ENCODE measurements at regions not wholly inside any gene's neighbourhood (a gene's known extent, or its start where the extent isn't known, plus 50 kb on each side); places are given as distances from the start of the nearest gene placed in this dataset.

GRCh38 chr9:18114559-18115475, 359.1 kb upstream of the ADAMTSL1 start:
- no peaks in the 10 kb centered on the region for H3K9me1 ChIP-seq (ENCODE audit: control insufficient read depth, insufficient read depth, low read length)
- ChIA-PET POLR2A (no interaction called here), CTCF (ENCODE audit: low intra/inter-chr PET ratio) (no interaction called here)
- 3% methylated on average over 10 of the region's 10 CpGs for WGBS (ENCODE audit: insufficient coverage, low coverage, missing lambda C conversion rate)
- H3K9me3 ChIP-seq (replicated peaks; ENCODE audit: control insufficient read depth, insufficient read depth, low read depth, low read length): no peaks in the 10 kb centered on the region
- H3K4me1 ChIP-seq (replicated peaks in 1 of 2; ENCODE audit: control insufficient read depth in 2 of 2, insufficient read depth in 2 of 2, low read length in 2 of 2): no peaks in the 10 kb centered on the region
- no peaks in the 10 kb centered on the region for H3K36me3 ChIP-seq (ENCODE audit: control insufficient read depth, insufficient read depth, low read length)
- DNase-seq (ENCODE audit: extremely low read depth in 1 of 4, low spot score in 3 of 4) (no peak), ATAC-seq (no peak), FAIRE-seq (no peak)
- intact Hi-C loops (cut with micrococcal nuclease) (no loop called here), in situ Hi-C loops (cut with MboI) (no loop called here)
- no peaks in the 10 kb centered on the region for H3K79me2 ChIP-seq (ENCODE audit: control insufficient read depth, insufficient read depth, low read length)
- H3K9ac ChIP-seq (ENCODE audit: insufficient read depth in 1 of 2, low read depth in 2 of 2, low read length in 2 of 2): no peak overlapping the region
- no peaks in the 10 kb centered on the region for H3K27me3 ChIP-seq (ENCODE audit: control insufficient read depth in 2 of 2, insufficient read depth in 2 of 2, low read length in 2 of 2)
- no peak overlapping the region for H3K4me2 ChIP-seq (ENCODE audit: insufficient read depth, low read length)
- H2AFZ ChIP-seq (ENCODE audit: low read depth, low read length): no peak overlapping the region
- H3K27ac ChIP-seq (ENCODE audit: extremely low read depth, low read depth, low read length): no peak overlapping the region
- no peaks in the 10 kb centered on the region for H4K20me1 ChIP-seq (replicated peaks; ENCODE audit: control insufficient read depth, insufficient read depth, low read length)
- no peak overlapping the region for H3K4me3 ChIP-seq
- BruUV-seq (replicated peaks): no TSS peak
- no peak for TF ChIP-seq NR1H2 (CRISPR knock-in tag; IDR thresholded peaks at IDR 0.05)
- TF ChIP-seq SMC3 (conservative IDR thresholded peaks at IDR 0.05; ENCODE audit: insufficient read depth, low read depth, low read length): no peak
- TF ChIP-seq ZNF3 (CRISPR knock-in tag; IDR thresholded peaks at IDR 0.05): no peak
- TF ChIP-seq NFRKB (IDR thresholded peaks at IDR 0.05; ENCODE audit: low read depth): no peak
- no peak for TF ChIP-seq NRF1 (conservative IDR thresholded peaks at IDR 0.05 in 1 of 2, IDR thresholded peaks at IDR 0.05 in 1 of 2)
- TF ChIP-seq KLF6 (CRISPR knock-in tag; IDR thresholded peaks at IDR 0.05; ENCODE audit: borderline replicate concordance): no peak
- TF ChIP-seq MITF (IDR thresholded peaks at IDR 0.05): no peak
- TF ChIP-seq MAFF (IDR thresholded peaks at IDR 0.05; ENCODE audit: low read length): no peak
- TF ChIP-seq ZNF212 (CRISPR knock-in tag; IDR thresholded peaks at IDR 0.05): no peak
- no peak for TF ChIP-seq RREB1 (CRISPR knock-in tag; IDR thresholded peaks at IDR 0.05)
- no peak for TF ChIP-seq MCM3 (IDR thresholded peaks at IDR 0.05)
- no peak for TF ChIP-seq USF2 (CRISPR knock-in tag; IDR thresholded peaks at IDR 0.05)
- no peak for TF ChIP-seq ZEB2 (IDR thresholded peaks at IDR 0.05)
- no peak for TF ChIP-seq LCOR (CRISPR knock-in tag; IDR thresholded peaks at IDR 0.05)

All from K562 (cell line).